ENCODE measurements at regions not wholly inside any gene's neighbourhood (a gene's known extent, or its start where the extent isn't known, plus 50 kb on each side); places are given as distances from the start of the nearest gene placed in this dataset.

GRCh38 chr14:101110729-101111619 is 207.5 kb upstream of the RTL1 start:
- DNase-seq = no peak

GRCh38 chr14:101111620-101112290 is 208.2 kb upstream of the RTL1 start:
- no peak for DNase-seq

- DNase-seq = no peak
Measured at GRCh38 chr14:101112351-101113107, 209.0 kb upstream of the RTL1 start.

- DNase-seq = no peak
Measured at GRCh38 chr14:101113108-101113612, 209.6 kb upstream of the RTL1 start.

GRCh38 chr14:101113835-101114725 is 210.6 kb upstream of the RTL1 start:
- no peak for DNase-seq

GRCh38 chr14:101114726-101115515 is 211.4 kb upstream of the RTL1 start:
- no peak for DNase-seq

GRCh38 chr14:101115652-101116051 is 212.1 kb upstream of the RTL1 start:
- DNase-seq = no peak

GRCh38 chr14:101116065-101116464 is 212.5 kb upstream of the RTL1 start:
- no peak for DNase-seq

- no peak for DNase-seq
Measured at GRCh38 chr14:101116486-101117130, 213.1 kb upstream of the RTL1 start.

- no peak for DNase-seq
Measured at GRCh38 chr14:101117543-101117942, 214.0 kb upstream of the RTL1 start.

GRCh38 chr14:101118233-101118632 is 214.7 kb upstream of the RTL1 start:
- no peak for DNase-seq

GRCh38 chr14:101118746-101119591 is 215.4 kb upstream of the RTL1 start:
- no peak for DNase-seq

- DNase-seq = no peak
Measured at GRCh38 chr14:101119830-101120571, 216.5 kb upstream of the RTL1 start.

- no peak for DNase-seq
Measured at GRCh38 chr14:101120641-101121507, 217.4 kb upstream of the RTL1 start.

GRCh38 chr14:101121508-101122139 is 218.1 kb upstream of the RTL1 start:
- no peak for DNase-seq

- DNase-seq = no peak
Measured at GRCh38 chr14:101122237-101123141, 219.0 kb upstream of the RTL1 start.
